HG02840 (cell line): ENCODE measurements at regions not wholly inside any gene's neighbourhood (a gene's known extent, or its start where the extent isn't known, plus 50 kb on each side); places are given as distances from the start of the nearest gene placed in this dataset.
"Not testable (repeated sequence)": the region's sequence is repeated elsewhere in the genome, so short reads cannot be mapped to it uniquely, and the experiment has no call there.

Experiments used
- ATAC-seq: cut with Tn5 transposase; IDR thresholded peaks from one replicate; pipeline ENCODE4 v1.9.1; 2021; ENCODE audit warnings: mild to moderate bottlenecking, moderate library complexity, moderate number of reproducible peaks; ENCODE audit not compliant: unreplicated experiment, low FRiP score

- no peak for ATAC-seq
These were observed 421.5 kb downstream of the RWDD3 start for GRCh38 chr1:95655321-95656020.

- ATAC-seq, result no peak
These were observed 423.2 kb downstream of the RWDD3 start for GRCh38 chr1:95657248-95657647.

- no peak for ATAC-seq
These were observed 425.2 kb downstream of the RWDD3 start for GRCh38 chr1:95659166-95659565.

GRCh38 chr1:95659588-95659987 lies 425.6 kb downstream of the RWDD3 start:
- no peak for ATAC-seq

GRCh38 chr1:95660736-95661135 lies 426.7 kb downstream of the RWDD3 start:
- ATAC-seq, result no peak

GRCh38 chr1:95663530-95663929 lies 429.5 kb downstream of the RWDD3 start:
- ATAC-seq, result not testable (repeated sequence)

GRCh38 chr1:95668165-95668564 lies 434.2 kb downstream of the RWDD3 start:
- no peak for ATAC-seq

GRCh38 chr1:95669638-95670037 lies 435.6 kb downstream of the RWDD3 start:
- ATAC-seq, result not testable (repeated sequence)

GRCh38 chr1:95671098-95671497 lies 437.1 kb downstream of the RWDD3 start:
- no peak for ATAC-seq

GRCh38 chr1:95679262-95679661 lies 445.3 kb downstream of the RWDD3 start:
- ATAC-seq, result no peak

GRCh38 chr1:95685081-95685480 lies 451.1 kb downstream of the RWDD3 start:
- ATAC-seq, result no peak

- no peak for ATAC-seq
These were observed 452.2 kb downstream of the RWDD3 start for GRCh38 chr1:95686217-95686616.

- no peak for ATAC-seq
These were observed 465.3 kb downstream of the RWDD3 start for GRCh38 chr1:95699149-95699953.

- ATAC-seq, result no peak
These were observed 467.6 kb downstream of the RWDD3 start for GRCh38 chr1:95701450-95702173.

- no peak for ATAC-seq
These were observed 469.0 kb downstream of the RWDD3 start for GRCh38 chr1:95703046-95703445.

GRCh38 chr1:95716097-95716496 lies 482.1 kb downstream of the RWDD3 start:
- ATAC-seq, result no peak

GRCh38 chr1:95716550-95716949 lies 482.5 kb downstream of the RWDD3 start:
- ATAC-seq, result no peak

- ATAC-seq, result no peak
These were observed 489.3 kb downstream of the RWDD3 start for GRCh38 chr1:95723346-95723745.

GRCh38 chr1:95728841-95729240 lies 494.8 kb downstream of the RWDD3 start:
- no peak for ATAC-seq

GRCh38 chr1:95730986-95731385 lies 497.0 kb downstream of the RWDD3 start:
- ATAC-seq, result no peak

- no peak for ATAC-seq
These were observed 497.5 kb downstream of the RWDD3 start for GRCh38 chr1:95731466-95731865.
